Endothelial cell of umbilical vein (primary cell): ENCODE measurements at regions not wholly inside any gene's neighbourhood (a gene's known extent, or its start where the extent isn't known, plus 50 kb on each side); places are given as distances from the start of the nearest gene placed in this dataset.

Source experiments
- BruUV-seq: library from RNA; stranded (reverse); fragments of 400-500 nt; replicated peaks from 2 replicates; lab custom pipeline; 2021; lab: Mats Ljungman, UMichigan
- CTCF ChIA-PET: fragments of 300-600, 350-600 bp; sonication (Branson Sonifier 250); formaldehyde crosslinking; loops from one replicate; lab custom pipeline; 2021; ENCODE audit warnings: antibody characterized with exemption, inconsistent platforms; lab: Charles Lee
- POLR2A ChIA-PET: fragments of 300-600, 350-600 bp; sonication (Branson Sonifier 250); formaldehyde crosslinking; loops from one replicate; lab custom pipeline; 2021; ENCODE audit warnings: antibody characterized with exemption, inconsistent platforms; lab: Charles Lee
- DNase-seq: peaks from one replicate; pipeline ENCODE4 v3.0.0-alpha.2; 2011; ENCODE audit warnings: low read depth, low spot score
- FAIRE-seq: peaks from 2 replicates; lab custom pipeline; 2011; peaks lifted over from hg19 to GRCh38; lab: Jason Lieb, UNC
- H2AFZ ChIP-seq: 2 replicates; pipeline ENCODE4 v1.6.0; 2012; ENCODE audit warnings: low read depth, low read length, control low read depth, inconsistent platforms
- H3K27ac ChIP-seq: 2 replicates; pipeline ENCODE4 v1.5.1; 2011; ENCODE audit warnings: low read depth, mild to moderate bottlenecking, control low read depth, low read length, moderate library complexity; ENCODE audit not compliant: insufficient read depth
- H3K27me3 ChIP-seq, 2 experiments: 2 replicates each; pipeline versions ENCODE4 v1.6.0 to v1.6.1; 2011; ENCODE audit warnings: low read length in 2 of 2, mixed read lengths in 1 of 2; ENCODE audit not compliant: control insufficient read depth in 2 of 2, insufficient read depth in 2 of 2
- H3K36me3 ChIP-seq, 2 experiments: 2 replicates in 1 of 2; 3 replicates in 1 of 2; pipeline ENCODE4 v1.5.1; 2011; ENCODE audit warnings: low read length in 2 of 2, mild to moderate bottlenecking in 1 of 2, moderate library complexity in 1 of 2; ENCODE audit not compliant: control insufficient read depth in 2 of 2, insufficient read depth in 2 of 2; ENCODE audit errors: extremely low read depth in 1 of 2
- H3K4me1 ChIP-seq: 3 replicates; pipeline ENCODE4 v1.5.1; 2011; ENCODE audit warnings: mild to moderate bottlenecking, low read length; ENCODE audit not compliant: control insufficient read depth, insufficient read depth; ENCODE audit errors: extremely low read depth
- H3K4me2 ChIP-seq: 2 replicates; pipeline ENCODE4 v1.6.1; 2011; ENCODE audit warnings: low read length, control low read depth, mixed read lengths; ENCODE audit not compliant: insufficient read depth
- H3K4me3 ChIP-seq, 3 experiments: fragments of 200-600 bp in 1 of 3; sonication (generic), shearing (Covaris generic) in 1 of 3; replicated peaks in 1 of 3; 2 replicates each; pipeline ENCODE4 v1.5.1; 2011 to 2016; ENCODE audit warnings: control low read depth in 3 of 3, low read length in 3 of 3, mild to moderate bottlenecking in 2 of 3, inconsistent platforms in 1 of 3, low read depth in 1 of 3, moderate library complexity in 1 of 3; ENCODE audit not compliant: insufficient read depth in 1 of 3
- H3K79me2 ChIP-seq: 2 replicates; pipeline ENCODE4 v1.6.0; 2012; ENCODE audit warnings: low read length, inconsistent platforms; ENCODE audit not compliant: control insufficient read depth, insufficient read depth
- H3K9ac ChIP-seq: replicated peaks from 2 replicates; pipeline ENCODE3; 2011; ENCODE audit warnings: low read length, control low read depth; ENCODE audit not compliant: insufficient read depth; ENCODE audit errors: extremely low read depth
- H3K9me1 ChIP-seq: replicated peaks from 3 replicates; pipeline ENCODE4 v1.6.0; 2011; ENCODE audit warnings: mild to moderate bottlenecking, low read length; ENCODE audit not compliant: control insufficient read depth, insufficient read depth; ENCODE audit errors: extremely low read depth
- H3K9me3 ChIP-seq: replicated peaks from 2 replicates; pipeline ENCODE4 v1.5.1; 2012; ENCODE audit warnings: low read length, inconsistent platforms; ENCODE audit not compliant: control insufficient read depth, insufficient read depth
- H4K20me1 ChIP-seq: replicated peaks from 2 replicates; pipeline ENCODE3; 2011; ENCODE audit warnings: mild to moderate bottlenecking, low read length; ENCODE audit not compliant: control insufficient read depth, insufficient read depth; ENCODE audit errors: extremely low read depth
- CTCF ChIP-seq, 2 donors: IDR thresholded peaks; 1 replicate in 1 of 2; 2 replicates in 1 of 2; pipeline ENCODE4 v1.5.1; 2011; ENCODE audit warnings: low read length in 2 of 2, mild to moderate bottlenecking in 2 of 2, moderate library complexity in 2 of 2, control low read depth in 1 of 2, inconsistent platforms in 1 of 2, low read depth in 1 of 2; ENCODE audit not compliant: insufficient read depth in 1 of 2; ENCODE audit errors: extremely low read depth in 1 of 2
- EZH2 ChIP-seq: IDR thresholded peaks from 2 replicates; pipeline ENCODE4 v1.6.1; 2012; ENCODE audit warnings: borderline replicate concordance, low read depth, mild to moderate bottlenecking, moderate library complexity, low read length, inconsistent platforms; ENCODE audit not compliant: severe bottlenecking
- GATA2 ChIP-seq: IDR thresholded peaks from 2 replicates; pipeline ENCODE4 v1.7.0; 2011; ENCODE audit warnings: low read depth, mild to moderate bottlenecking, moderate library complexity, mixed read lengths, low read length; ENCODE audit not compliant: insufficient read length, insufficient read depth
- JUN ChIP-seq: IDR thresholded peaks from 2 replicates; pipeline ENCODE4 v1.6.1; 2011; ENCODE audit warnings: borderline replicate concordance, low read depth; ENCODE audit not compliant: insufficient read length, insufficient read depth
- MYC ChIP-seq: IDR thresholded peaks from one replicate; pipeline ENCODE4 v1.6.1; 2011; ENCODE audit warnings: mild to moderate bottlenecking, low read depth, low read length
- dilution Hi-C: fragments of 300-500 bp; cut with MboI; formaldehyde crosslinking; loops from one replicate; pipeline ENCODE4 v1.15.0; 2019; ENCODE audit warnings: low sequenced_read_pairs; ENCODE audit not compliant: extremely low pct_ligation_motif_present
- intact Hi-C: fragments of 100-400 bp; cut with micrococcal nuclease; formaldehyde crosslinking; loops from one replicate; pipeline ENCODE4 v1.10.0; 2022
- TF ChIP-seq, protein P1 (sequence below): IDR thresholded peaks from 2 replicates; pipeline ENCODE4 v1.6.1; 2011; ENCODE audit not compliant: insufficient read depth, insufficient read length

DNA sequence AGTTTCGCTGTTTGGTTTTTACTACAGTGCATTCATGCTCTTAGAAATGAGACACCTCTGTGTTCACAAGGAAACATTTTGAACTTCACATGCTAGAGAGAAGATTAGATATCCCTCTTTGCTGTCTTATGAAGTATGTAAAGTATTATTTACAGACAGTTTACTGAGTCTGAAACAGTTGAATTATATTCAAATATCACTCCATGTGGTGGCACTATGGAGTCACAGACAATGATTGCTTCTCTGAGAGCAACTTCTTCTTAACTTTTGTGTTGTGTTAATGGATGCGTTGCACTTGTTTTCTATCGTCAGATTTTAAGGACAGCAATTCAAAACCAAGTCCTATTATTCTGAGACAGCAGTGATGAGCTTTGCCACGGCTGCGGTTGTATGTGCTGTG is 823.6 kb downstream of the GALR1 start:
- Histone ChIP-seq H3K4me3 (no peak overlapping the region), H3K4me1 (no peaks in the 10 kb centered on the region), H4K20me1 (no peaks in the 10 kb centered on the region), H3K36me3 (no peaks in the 10 kb centered on the region), H3K79me2 (no peaks in the 10 kb centered on the region), H3K9me3 (peaks cover 6% of the 10 kb centered on the region), H3K27ac (no peak overlapping the region), H2AFZ (no peak overlapping the region), H3K27me3 (no peaks in the 10 kb centered on the region), H3K9me1 (no peaks in the 10 kb centered on the region), H3K4me2 (no peak overlapping the region), H3K9ac (no peak overlapping the region)
- FAIRE-seq: no peak
- POLR2A ChIA-PET: no interaction called here
- intact Hi-C loops (no loop called here), dilution Hi-C loops (no loop called here)
- DNase-seq: no peak
- CTCF ChIA-PET: no interaction called here
- no TSS peak for BruUV-seq
- no peak for TF ChIP-seq JUN
- no peak for TF ChIP-seq MYC
- TF ChIP-seq GATA2: no peak
- TF ChIP-seq, protein P1, sequence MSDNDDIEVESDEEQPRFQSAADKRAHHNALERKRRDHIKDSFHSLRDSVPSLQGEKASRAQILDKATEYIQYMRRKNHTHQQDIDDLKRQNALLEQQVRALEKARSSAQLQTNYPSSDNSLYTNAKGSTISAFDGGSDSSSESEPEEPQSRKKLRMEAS: no peak
- no peak for TF ChIP-seq CTCF (IDR thresholded peaks at IDR 0.05; ENCODE audit: extremely low read depth in 1 of 2, insufficient read depth in 1 of 2, low read depth in 1 of 2, low read length in 2 of 2)
- no peak for TF ChIP-seq EZH2
